Type B pancreatic cell (in vitro differentiated cells): ENCODE measurements at regions not wholly inside any gene's neighbourhood (a gene's known extent, or its start where the extent isn't known, plus 50 kb on each side); places are given as distances from the start of the nearest gene placed in this dataset.

Experiments used
- DNase-seq: peaks from one replicate; pipeline ENCODE4 v3.0.0; 2021; ENCODE audit warnings: mixed read lengths; ENCODE audit not compliant: unreplicated experiment; ENCODE audit errors: extremely low spot score
- H3K27ac Mint-ChIP-seq: 2 replicates; pipeline ENCODE4 v1.8.0; 2021; ENCODE audit warnings: mild to moderate bottlenecking, mixed read lengths
- H3K27me3 Mint-ChIP-seq: 2 replicates; pipeline ENCODE4 v1.8.0; 2021; ENCODE audit warnings: mixed read lengths
- H3K36me3 Mint-ChIP-seq: 2 replicates; pipeline ENCODE4 v1.8.0; 2021; ENCODE audit warnings: mixed read lengths
- H3K4me1 Mint-ChIP-seq: one replicate; pipeline ENCODE4 v1.8.0; 2021; ENCODE audit warnings: mixed read lengths; ENCODE audit not compliant: unreplicated experiment
- H3K4me3 Mint-ChIP-seq: 2 replicates; pipeline ENCODE4 v1.8.0; 2021; ENCODE audit warnings: mild to moderate bottlenecking, mixed read lengths
- H3K9me3 Mint-ChIP-seq: 2 replicates; pipeline ENCODE4 v1.8.0; 2021; ENCODE audit warnings: mixed read lengths
- CTCF ChIP-seq: fragments of 200-600 bp; sonication (generic); conservative IDR thresholded peaks from 2 replicates; pipeline ENCODE4 v1.5.0; 2021; ENCODE audit warnings: antibody characterized with exemption, mild to moderate bottlenecking

GRCh38 chr1:220323717-220324116, 51.5 kb upstream of the RAB3GAP2 start:
- Mint-ChIP-seq H3K4me3 (no peak overlapping the region), H3K9me3 (no peaks in the 10 kb centered on the region), H3K27ac (no peak overlapping the region), H3K36me3 (no peaks in the 10 kb centered on the region), H3K4me1 (no peaks in the 10 kb centered on the region), H3K27me3 (no peaks in the 10 kb centered on the region)
- DNase-seq, result no peak
- no peak for TF ChIP-seq CTCF

GRCh38 chr1:220322570-220322969, 50.3 kb upstream of the RAB3GAP2 start:
- no peaks in the 10 kb centered on the region for H3K9me3 Mint-ChIP-seq
- H3K4me3 Mint-ChIP-seq, result no peak overlapping the region
- H3K27me3 Mint-ChIP-seq, result no peaks in the 10 kb centered on the region
- H3K27ac Mint-ChIP-seq, result no peak overlapping the region
- no peak for DNase-seq
- H3K4me1 Mint-ChIP-seq, result no peaks in the 10 kb centered on the region
- H3K36me3 Mint-ChIP-seq, result no peaks in the 10 kb centered on the region
- TF ChIP-seq CTCF, result no peak
